A673 (cell line): ENCODE measurements at regions not wholly inside any gene's neighbourhood (a gene's known extent, or its start where the extent isn't known, plus 50 kb on each side); places are given as distances from the start of the nearest gene placed in this dataset.

Experiments
- CTCF ChIP-seq: fragments of 300-800, 200-600 bp; sonication (generic); conservative IDR thresholded peaks from 2 replicates; pipeline ENCODE4 v1.5.1; 2017; ENCODE audit warnings: low read depth, mild to moderate bottlenecking, antibody characterized with exemption, low read length, moderate library complexity, mixed read lengths
- EZH2 ChIP-seq: fragments of 200-600 bp; sonication (generic); IDR thresholded peaks from 2 replicates; pipeline ENCODE4 v1.6.1; 2017; ENCODE audit warnings: borderline replicate concordance, low read depth, mild to moderate bottlenecking, mixed read lengths, antibody characterized with exemption, low read length; ENCODE audit not compliant: poor library complexity, severe bottlenecking

DNA sequence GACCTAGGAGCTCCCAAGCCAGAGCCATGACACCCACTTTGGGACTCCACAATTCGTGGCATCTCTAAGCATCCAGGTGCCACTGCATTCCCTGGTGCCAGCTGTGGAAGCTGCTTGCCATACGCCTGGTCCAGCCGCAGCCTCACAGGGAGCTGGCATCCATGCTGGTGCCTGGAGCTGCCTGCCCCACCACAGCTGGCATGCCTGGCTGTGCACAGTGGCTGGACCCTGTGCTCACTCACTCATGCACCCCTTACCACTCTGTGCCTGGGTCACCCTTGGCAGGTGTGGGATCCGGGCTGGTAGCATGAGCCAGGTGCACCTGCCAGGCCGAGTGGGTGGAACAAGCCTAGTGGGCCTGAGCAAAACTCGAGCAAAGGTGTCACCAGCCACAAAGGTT is 90.1 kb downstream of the CAVIN4 start:
- TF ChIP-seq CTCF = no peak
- no peak for TF ChIP-seq EZH2
